Vagina (tissue), 2 donors: ENCODE measurements at regions not wholly inside any gene's neighbourhood (a gene's known extent, or its start where the extent isn't known, plus 50 kb on each side); places are given as distances from the start of the nearest gene placed in this dataset.
A peak's percentile ranks its signal among the peaks of the same experiment; 100 is the strongest.

Source experiments
- DNase-seq, 2 donors: peaks; one replicate each; pipeline ENCODE4 v3.0.0-alpha.2; 2017; ENCODE audit errors: extremely low spot score in 2 of 2
- H3K27ac ChIP-seq: fragments of 200-600 bp; sonication (generic); one replicate; pipeline ENCODE4 v1.5.1; 2019
- H3K27me3 ChIP-seq: fragments of 200-600 bp; sonication (generic); one replicate; pipeline ENCODE4 v1.5.1; 2019
- H3K36me3 ChIP-seq, 2 donors: fragments of 200-600 bp; sonication (generic); one replicate each; pipeline ENCODE4 v1.5.1; 2017 to 2019
- H3K4me1 ChIP-seq: fragments of 200-600 bp; sonication (generic); one replicate; pipeline ENCODE4 v1.5.1; 2019
- H3K4me3 ChIP-seq, 2 donors: fragments of 200-600 bp; sonication (generic); 1 replicate in 1 of 2; 2 replicates in 1 of 2; pipeline ENCODE4 v1.5.1; 2016 to 2019
- H3K9me3 ChIP-seq: fragments of 200-600 bp; sonication (generic); one replicate; pipeline ENCODE4 v1.5.1; 2019
- POLR2A ChIP-seq, 2 donors: fragments of 450-650 bp; IDR thresholded peaks; one replicate each; pipeline ENCODE4 v1.6.1; 2017; ENCODE audit warnings: antibody characterized with exemption in 2 of 2, mild to moderate bottlenecking in 2 of 2, moderate library complexity in 2 of 2
- POLR2AphosphoS5 ChIP-seq, 2 donors: sonication (generic); formaldehyde crosslinking; IDR thresholded peaks; one replicate each; pipeline ENCODE4 v1.9.0; 2017; ENCODE audit warnings: antibody characterized with exemption in 2 of 2, mild to moderate bottlenecking in 2 of 2, low read depth in 1 of 2; ENCODE audit not compliant: insufficient read depth in 1 of 2
- intact Hi-C: fragments of 100-400 bp; cut with DNase I; formaldehyde crosslinking; loops from one replicate; pipeline ENCODE4 v1.15.1; 2023
- TF ChIP-seq, protein P1 (sequence below), 3 experiments: fragments of 450-650 bp in 2 of 3; fragments of 200-600 bp in 1 of 3; sonication (generic) in 1 of 3; IDR thresholded peaks; one replicate each; pipeline ENCODE4 v1.5.1; 2017 to 2019; ENCODE audit warnings: antibody characterized with exemption in 3 of 3, mild to moderate bottlenecking in 2 of 3, moderate library complexity in 2 of 3

DNA sequence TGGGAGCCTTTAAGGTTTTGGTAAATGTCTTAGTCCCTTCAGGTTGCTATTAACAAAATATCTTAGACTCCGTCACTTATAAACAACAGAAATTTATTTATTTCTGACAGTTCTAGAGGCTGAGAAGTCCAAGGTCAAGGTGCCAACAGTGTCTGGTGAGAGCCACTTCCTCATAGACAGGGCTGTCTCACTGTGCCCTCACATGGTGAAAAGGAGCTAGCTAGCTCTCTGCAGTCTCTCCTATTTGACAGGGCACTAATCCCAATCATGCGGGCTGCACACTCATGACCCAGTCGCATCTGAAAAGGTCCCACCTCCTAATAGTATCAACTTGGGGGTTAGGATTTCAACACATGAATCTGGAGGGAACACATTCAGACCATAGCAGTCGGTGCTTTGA, 63.4 kb upstream of the KLF3 start:
- H3K9me3 ChIP-seq: no peaks in the 10 kb centered on the region
- H3K27me3 ChIP-seq: no peaks in the 10 kb centered on the region
- peaks cover 4% of the 10 kb centered on the region for H3K4me1 ChIP-seq
- no peak for DNase-seq
- intact Hi-C loops: no loop called here
- TF ChIP-seq, protein P1, sequence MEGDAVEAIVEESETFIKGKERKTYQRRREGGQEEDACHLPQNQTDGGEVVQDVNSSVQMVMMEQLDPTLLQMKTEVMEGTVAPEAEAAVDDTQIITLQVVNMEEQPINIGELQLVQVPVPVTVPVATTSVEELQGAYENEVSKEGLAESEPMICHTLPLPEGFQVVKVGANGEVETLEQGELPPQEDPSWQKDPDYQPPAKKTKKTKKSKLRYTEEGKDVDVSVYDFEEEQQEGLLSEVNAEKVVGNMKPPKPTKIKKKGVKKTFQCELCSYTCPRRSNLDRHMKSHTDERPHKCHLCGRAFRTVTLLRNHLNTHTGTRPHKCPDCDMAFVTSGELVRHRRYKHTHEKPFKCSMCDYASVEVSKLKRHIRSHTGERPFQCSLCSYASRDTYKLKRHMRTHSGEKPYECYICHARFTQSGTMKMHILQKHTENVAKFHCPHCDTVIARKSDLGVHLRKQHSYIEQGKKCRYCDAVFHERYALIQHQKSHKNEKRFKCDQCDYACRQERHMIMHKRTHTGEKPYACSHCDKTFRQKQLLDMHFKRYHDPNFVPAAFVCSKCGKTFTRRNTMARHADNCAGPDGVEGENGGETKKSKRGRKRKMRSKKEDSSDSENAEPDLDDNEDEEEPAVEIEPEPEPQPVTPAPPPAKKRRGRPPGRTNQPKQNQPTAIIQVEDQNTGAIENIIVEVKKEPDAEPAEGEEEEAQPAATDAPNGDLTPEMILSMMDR (IDR thresholded peaks at IDR 0.05): no peak
- TF ChIP-seq POLR2A (IDR thresholded peaks at IDR 0.05) (no peak), POLR2AphosphoS5 (IDR thresholded peaks at IDR 0.05; ENCODE audit: insufficient read depth in 1 of 2, low read depth in 1 of 2) (no peak)
- H3K27ac ChIP-seq: no peak overlapping the region
- H3K4me3 ChIP-seq: no peak overlapping the region
- H3K36me3 ChIP-seq: no peaks in the 10 kb centered on the region

GRCh38 chr4:38601244-38601915, 62.6 kb upstream of the KLF3 start:
- Histone ChIP-seq H3K9me3 (no peaks in the 10 kb centered on the region), H3K27ac (no peak overlapping the region), H3K27me3 (no peaks in the 10 kb centered on the region), H3K4me3 (no peak overlapping the region), H3K36me3 (no peaks in the 10 kb centered on the region), H3K4me1 (peaks cover 12% of the 10 kb centered on the region)
- TF ChIP-seq, protein P1 (IDR thresholded peaks at IDR 0.05): no peak
- no peak for TF ChIP-seq POLR2A (IDR thresholded peaks at IDR 0.05)
- TF ChIP-seq POLR2AphosphoS5 (IDR thresholded peaks at IDR 0.05; ENCODE audit: insufficient read depth in 1 of 2, low read depth in 1 of 2): no peak
- DNase-seq: peak in 1 of 2 donors; percentile 37
- intact Hi-C loops: no loop called here

DNA sequence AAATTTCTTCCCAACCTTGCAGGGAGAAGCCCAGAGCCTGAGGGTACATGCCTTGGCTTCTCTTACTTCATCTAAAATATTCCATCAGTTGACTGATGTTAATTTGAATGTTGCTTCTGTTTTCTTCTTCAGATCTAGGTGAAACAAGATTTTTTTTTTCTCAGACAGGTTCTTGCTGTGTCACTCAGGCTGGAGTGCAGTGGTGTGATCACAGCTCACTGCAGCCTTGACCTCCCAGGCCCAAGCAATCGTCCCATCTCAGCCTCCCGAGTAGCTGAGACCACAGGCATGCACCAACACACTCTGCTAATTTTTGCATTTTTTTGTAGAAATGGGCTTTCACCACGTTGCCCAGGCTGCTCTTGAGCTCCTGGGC, 62.1 kb upstream of the KLF3 start:
- Histone ChIP-seq H3K27ac (no peak overlapping the region), H3K4me1 (peaks cover 14% of the 10 kb centered on the region), H3K27me3 (no peaks in the 10 kb centered on the region), H3K9me3 (no peaks in the 10 kb centered on the region), H3K4me3 (no peak overlapping the region), H3K36me3 (no peaks in the 10 kb centered on the region)
- no peak for DNase-seq
- TF ChIP-seq POLR2A (IDR thresholded peaks at IDR 0.05) (no peak), POLR2AphosphoS5 (IDR thresholded peaks at IDR 0.05; ENCODE audit: insufficient read depth in 1 of 2, low read depth in 1 of 2) (no peak)
- TF ChIP-seq, protein P1 (IDR thresholded peaks at IDR 0.05): no peak
- intact Hi-C loops: no loop called here

DNA sequence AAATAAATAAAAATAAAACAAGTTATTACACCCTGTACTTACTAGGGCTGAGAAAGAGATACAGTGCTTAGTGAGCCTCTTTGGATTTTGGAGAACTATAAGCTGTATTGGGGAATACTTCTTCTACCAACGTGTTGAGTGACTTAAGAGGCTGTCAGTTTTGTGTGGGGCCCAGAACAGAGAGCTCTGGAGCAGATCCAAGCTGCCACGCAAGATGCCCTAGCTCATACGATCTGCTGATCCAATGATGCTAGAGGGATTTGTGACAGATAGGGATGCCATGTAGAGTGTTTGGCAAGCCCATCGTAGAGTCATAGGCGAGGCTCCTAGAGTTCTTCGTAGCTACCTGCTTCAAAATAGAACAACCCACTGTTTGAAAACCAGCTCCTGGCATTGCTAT, 60.3 kb upstream of the KLF3 start:
- DNase-seq: no peak
- intact Hi-C loops: no loop called here
- Histone ChIP-seq H3K36me3 (no peaks in the 10 kb centered on the region), H3K27ac (no peak overlapping the region), H3K4me3 (no peak overlapping the region), H3K9me3 (no peaks in the 10 kb centered on the region), H3K27me3 (no peaks in the 10 kb centered on the region), H3K4me1 (peaks cover 14% of the 10 kb centered on the region)
- TF ChIP-seq, protein P1 (IDR thresholded peaks at IDR 0.05): no peak
- no peak for TF ChIP-seq POLR2A (IDR thresholded peaks at IDR 0.05)
- TF ChIP-seq POLR2AphosphoS5 (IDR thresholded peaks at IDR 0.05; ENCODE audit: insufficient read depth in 1 of 2, low read depth in 1 of 2): no peak

GRCh38 chr4:38605181-38605752, 58.7 kb upstream of the KLF3 start:
- no peak for DNase-seq
- Histone ChIP-seq H3K4me1 (peaks cover 20% of the 10 kb centered on the region), H3K4me3 (no peak overlapping the region), H3K36me3 (no peaks in the 10 kb centered on the region), H3K27ac (no peak overlapping the region), H3K27me3 (no peaks in the 10 kb centered on the region), H3K9me3 (no peaks in the 10 kb centered on the region)
- intact Hi-C loops: no loop called here
- TF ChIP-seq POLR2AphosphoS5 (IDR thresholded peaks at IDR 0.05; ENCODE audit: insufficient read depth in 1 of 2, low read depth in 1 of 2) (no peak), POLR2A (IDR thresholded peaks at IDR 0.05) (no peak)
- TF ChIP-seq, protein P1 (IDR thresholded peaks at IDR 0.05): no peak
